ENCODE measurements at regions not wholly inside any gene's neighbourhood (a gene's known extent, or its start where the extent isn't known, plus 50 kb on each side); places are given as distances from the start of the nearest gene placed in this dataset.

- DNase-seq (ENCODE audit: low read depth) = no peak
Observed at GRCh38 chrY:15650056-15650455, 1125.7 kb downstream of the NLGN4Y start.

- no peak for DNase-seq (ENCODE audit: low read depth)
Observed at GRCh38 chrY:15688531-15688930, 1164.2 kb downstream of the NLGN4Y start.

- no peak for DNase-seq (ENCODE audit: low read depth)
Observed at GRCh38 chrY:15689994-15690393, 1165.7 kb downstream of the NLGN4Y start.

DNA sequence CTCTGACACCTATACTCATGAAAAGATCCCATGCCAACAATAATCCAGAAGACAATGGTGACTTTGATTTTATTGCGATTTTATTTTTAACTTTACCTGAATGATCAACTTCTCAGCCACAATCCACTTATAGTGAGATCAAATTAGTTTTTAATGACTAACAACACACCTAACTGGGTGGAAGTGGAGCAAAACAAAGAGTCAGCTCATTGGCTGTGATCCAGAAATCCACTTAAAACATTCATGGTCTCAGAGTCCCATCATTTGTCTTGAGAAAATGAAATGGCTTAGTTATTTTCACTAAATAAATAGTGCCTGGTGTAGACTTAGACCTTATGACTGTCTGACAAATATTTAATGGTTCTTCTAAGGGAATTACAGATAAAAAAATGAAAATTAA lies 1177.8 kb downstream of the NLGN4Y start:
- no peak for DNase-seq (ENCODE audit: low read depth)

DNA sequence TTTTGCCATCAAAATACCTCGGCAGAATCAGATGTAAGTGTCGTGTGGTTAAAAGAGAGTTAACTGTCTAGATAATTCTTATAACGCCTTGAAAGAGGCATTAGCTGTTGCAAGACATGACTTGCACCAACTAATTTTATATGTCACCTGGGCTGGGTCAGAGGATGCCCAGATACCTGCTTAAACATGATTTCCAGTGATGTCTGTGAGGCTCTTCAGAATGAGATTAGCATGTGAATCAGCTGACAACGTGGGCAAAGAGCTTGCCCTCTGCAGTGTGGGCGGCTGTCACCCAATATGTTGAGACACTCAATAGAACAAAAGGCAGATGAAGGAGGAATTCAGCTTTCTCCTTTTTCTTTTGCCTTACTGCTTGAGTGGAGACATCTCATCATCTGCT lies 1180.6 kb downstream of the NLGN4Y start:
- DNase-seq (ENCODE audit: low read depth) = no peak

GRCh38 chrY:15749533-15750433 lies 1225.5 kb downstream of the NLGN4Y start:
- no peak for DNase-seq (ENCODE audit: low read depth)

DNA sequence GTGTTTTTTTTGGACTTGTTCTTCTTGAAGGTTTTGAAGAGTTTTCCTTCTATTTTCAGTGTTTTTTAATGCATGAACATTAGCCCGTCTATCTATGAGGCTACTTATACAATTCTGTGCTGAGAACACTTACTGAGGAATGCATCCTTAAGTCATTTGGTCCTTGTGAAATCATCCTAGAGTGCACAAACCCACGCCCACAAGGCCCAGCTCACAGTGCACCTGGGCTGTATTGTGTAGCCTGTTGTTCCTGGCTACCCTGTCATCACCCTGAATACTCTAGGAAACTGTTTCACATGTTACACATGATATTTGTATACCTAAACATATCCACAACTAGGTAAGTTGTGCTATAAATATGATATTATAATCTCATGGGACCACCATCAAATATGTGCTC lies 1226.7 kb downstream of the NLGN4Y start:
- DNase-seq (ENCODE audit: low read depth) = no peak

- no peak for DNase-seq (ENCODE audit: low read depth)
Observed at GRCh38 chrY:15756266-15756665, 1231.9 kb downstream of the NLGN4Y start.

GRCh38 chrY:15773579-15773978 lies 1249.2 kb downstream of the NLGN4Y start:
- DNase-seq (ENCODE audit: low read depth) = no peak

GRCh38 chrY:15775880-15776279 lies 1251.6 kb downstream of the NLGN4Y start:
- no peak for DNase-seq (ENCODE audit: low read depth)

DNA sequence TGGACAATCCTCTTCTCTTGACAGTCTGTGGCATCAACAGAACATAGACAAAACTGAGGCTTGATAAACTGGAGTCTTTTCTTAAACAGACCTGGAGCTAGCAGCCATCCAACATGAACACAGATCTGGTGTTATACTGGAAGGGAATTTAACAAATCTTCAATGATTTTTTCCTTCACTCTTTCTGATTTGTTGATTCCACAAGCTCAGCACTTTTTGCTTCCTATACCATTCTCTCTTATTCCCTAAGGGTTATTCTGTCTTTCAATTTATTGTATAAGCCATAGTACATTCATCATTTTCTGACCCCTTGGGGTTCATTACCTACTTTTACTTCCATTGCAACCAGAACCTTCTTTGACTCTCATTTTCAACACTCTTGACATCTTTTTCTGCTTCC lies 1255.6 kb downstream of the NLGN4Y start:
- no peak for DNase-seq (ENCODE audit: low read depth)

DNA sequence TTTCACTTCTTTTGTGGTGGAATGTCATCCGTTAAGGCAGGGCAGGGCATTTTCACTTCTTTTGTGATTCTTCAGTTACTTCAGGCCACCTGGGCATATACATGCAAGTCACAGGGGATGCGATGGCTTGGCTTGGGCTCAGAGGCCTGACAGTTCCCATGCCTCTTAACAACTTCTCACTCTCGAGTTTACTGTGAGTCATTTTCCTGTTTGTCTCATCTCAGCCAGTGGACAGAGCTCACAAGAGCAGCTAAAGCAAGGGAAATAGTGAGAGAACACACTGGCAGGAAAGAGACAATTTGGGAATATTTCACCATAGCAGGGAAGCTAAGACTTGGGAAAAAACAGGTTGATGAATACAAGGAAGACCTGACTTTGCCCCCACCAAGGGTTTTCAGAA lies 1275.7 kb downstream of the NLGN4Y start:
- no peak for DNase-seq (ENCODE audit: low read depth)

GRCh38 chrY:15805985-15806384 lies 1281.7 kb downstream of the NLGN4Y start:
- DNase-seq (ENCODE audit: low read depth) = no peak

DNA sequence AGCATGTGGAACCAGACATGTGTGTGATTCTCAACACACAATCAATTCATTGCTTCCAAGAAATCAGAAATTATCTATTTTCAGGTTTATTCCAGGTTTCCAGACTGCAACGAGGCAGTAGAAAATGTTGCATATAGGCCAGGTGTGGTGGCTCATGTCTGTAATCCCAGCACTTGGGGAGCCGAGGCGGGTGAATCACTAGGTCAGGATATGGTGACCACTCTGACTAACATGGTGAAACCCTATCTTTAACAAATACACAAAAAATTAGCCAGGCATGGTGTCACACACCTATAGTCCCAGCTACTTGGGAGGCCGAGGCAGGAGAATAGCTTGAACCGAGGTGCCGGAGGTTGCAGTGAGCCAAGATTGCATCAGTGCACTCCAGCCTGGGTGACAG lies 1289.9 kb downstream of the NLGN4Y start:
- no peak for DNase-seq (ENCODE audit: low read depth)
